ENCODE measurements at regions not wholly inside any gene's neighbourhood (a gene's known extent, or its start where the extent isn't known, plus 50 kb on each side); places are given as distances from the start of the nearest gene placed in this dataset.

- TF ChIP-seq CTCF (IDR thresholded peaks at IDR 0.05; ENCODE audit: low read depth, low read length): no peak
- no peak for DNase-seq (ENCODE audit: low read depth in 2 of 2)
Measured at GRCh38 chr15:38154255-38154654, 98.4 kb upstream of the SPRED1 start.

GRCh38 chr15:38154837-38155236 is 97.8 kb upstream of the SPRED1 start:
- no peak for DNase-seq (ENCODE audit: low read depth in 2 of 2)
- H3K4me3 ChIP-seq (replicated peaks in 1 of 2; ENCODE audit: low read depth in 2 of 2, low read length in 2 of 2): no peak overlapping the region
- TF ChIP-seq CTCF (IDR thresholded peaks at IDR 0.05; ENCODE audit: low read depth, low read length): no peak

More at GRCh38 chr15:38154255-38154654, 98.4 kb upstream of the SPRED1 start:
- H3K4me3 ChIP-seq (replicated peaks in 1 of 2; ENCODE audit: low read depth in 2 of 2, low read length in 2 of 2): no peak overlapping the region

- no peak overlapping the region for H3K4me3 ChIP-seq (replicated peaks in 1 of 2; ENCODE audit: low read depth in 2 of 2, low read length in 2 of 2)
- no peak for DNase-seq (ENCODE audit: low read depth in 2 of 2)
- no peak for TF ChIP-seq CTCF (IDR thresholded peaks at IDR 0.05; ENCODE audit: low read depth, low read length)
Measured at GRCh38 chr15:38163658-38164057, 89.0 kb upstream of the SPRED1 start.

GRCh38 chr15:38164061-38164460 is 88.6 kb upstream of the SPRED1 start:
- no peak for DNase-seq (ENCODE audit: low read depth in 2 of 2)
- no peak overlapping the region for H3K4me3 ChIP-seq (replicated peaks in 1 of 2; ENCODE audit: low read depth in 2 of 2, low read length in 2 of 2)
- no peak for TF ChIP-seq CTCF (IDR thresholded peaks at IDR 0.05; ENCODE audit: low read depth, low read length)

- no peak for DNase-seq (ENCODE audit: low read depth in 2 of 2)
- H3K4me3 ChIP-seq (replicated peaks in 1 of 2; ENCODE audit: low read depth in 2 of 2, low read length in 2 of 2): no peak overlapping the region
- no peak for TF ChIP-seq CTCF (IDR thresholded peaks at IDR 0.05; ENCODE audit: low read depth, low read length)
Measured at GRCh38 chr15:38164507-38164906, 88.1 kb upstream of the SPRED1 start.

- TF ChIP-seq CTCF (IDR thresholded peaks at IDR 0.05; ENCODE audit: low read depth, low read length): no peak
- no peak overlapping the region for H3K4me3 ChIP-seq (replicated peaks in 1 of 2; ENCODE audit: low read depth in 2 of 2, low read length in 2 of 2)
- DNase-seq (ENCODE audit: low read depth in 2 of 2): no peak
Measured at GRCh38 chr15:38168467-38169070, 84.1 kb upstream of the SPRED1 start.

- H3K4me3 ChIP-seq (replicated peaks in 1 of 2; ENCODE audit: low read depth in 2 of 2, low read length in 2 of 2): no peak overlapping the region
- no peak for TF ChIP-seq CTCF (IDR thresholded peaks at IDR 0.05; ENCODE audit: low read depth, low read length)
- DNase-seq (ENCODE audit: low read depth in 2 of 2): no peak
Measured at GRCh38 chr15:38171973-38172372, 80.7 kb upstream of the SPRED1 start.

Data from cardiac fibroblast (primary cell).